ENCODE measurements at regions not wholly inside any gene's neighbourhood (a gene's known extent, or its start where the extent isn't known, plus 50 kb on each side); places are given as distances from the start of the nearest gene placed in this dataset.
A peak's percentile ranks its signal among the peaks of the same experiment; 100 is the strongest.
"Not testable (repeated sequence)": the region's sequence is repeated elsewhere in the genome, so short reads cannot be mapped to it uniquely, and the experiment has no call there.

- no peak for DNase-seq (ENCODE audit: extremely low read depth in 1 of 2, low read depth in 1 of 2)
These were observed 54.7 kb upstream of the PGM2 start for GRCh38 chr4:37771771-37772170.

- no peak for DNase-seq (ENCODE audit: extremely low read depth in 1 of 2, low read depth in 1 of 2)
These were observed 56.5 kb upstream of the PGM2 start for GRCh38 chr4:37770016-37770415.

- no peak for DNase-seq (ENCODE audit: extremely low read depth in 1 of 2, low read depth in 1 of 2)
These were observed 57.0 kb upstream of the PGM2 start for GRCh38 chr4:37769391-37769989.

GRCh38 chr4:37767546-37767945, 58.9 kb upstream of the PGM2 start:
- DNase-seq (ENCODE audit: extremely low read depth in 1 of 2, low read depth in 1 of 2): no peak

- DNase-seq (ENCODE audit: extremely low read depth in 1 of 2, low read depth in 1 of 2): no peak
These were observed 59.5 kb upstream of the PGM2 start for GRCh38 chr4:37767019-37767418.

GRCh38 chr4:37765741-37766140, 60.7 kb upstream of the PGM2 start:
- no peak for DNase-seq (ENCODE audit: extremely low read depth in 1 of 2, low read depth in 1 of 2)

DNA sequence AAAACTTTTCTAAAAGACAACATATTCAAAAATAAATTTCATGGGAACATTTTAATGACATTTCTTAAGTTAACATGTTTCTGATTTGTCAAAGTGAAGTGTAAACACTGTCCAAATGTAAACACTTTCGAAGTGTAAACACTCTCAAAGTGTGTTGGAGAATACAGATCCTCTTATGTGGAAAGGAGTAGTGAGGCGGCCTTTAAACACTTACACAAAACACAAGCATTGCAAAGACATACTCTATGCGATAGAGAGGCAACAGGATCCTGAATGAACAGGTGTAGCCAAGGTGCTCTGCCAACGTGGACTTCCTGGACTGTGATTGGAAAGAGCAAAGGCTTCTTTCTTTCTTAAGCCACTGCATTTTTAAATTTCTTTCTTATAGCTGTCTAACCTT, 62.7 kb upstream of the PGM2 start:
- DNase-seq (ENCODE audit: extremely low read depth in 1 of 2, low read depth in 1 of 2): no peak

DNA sequence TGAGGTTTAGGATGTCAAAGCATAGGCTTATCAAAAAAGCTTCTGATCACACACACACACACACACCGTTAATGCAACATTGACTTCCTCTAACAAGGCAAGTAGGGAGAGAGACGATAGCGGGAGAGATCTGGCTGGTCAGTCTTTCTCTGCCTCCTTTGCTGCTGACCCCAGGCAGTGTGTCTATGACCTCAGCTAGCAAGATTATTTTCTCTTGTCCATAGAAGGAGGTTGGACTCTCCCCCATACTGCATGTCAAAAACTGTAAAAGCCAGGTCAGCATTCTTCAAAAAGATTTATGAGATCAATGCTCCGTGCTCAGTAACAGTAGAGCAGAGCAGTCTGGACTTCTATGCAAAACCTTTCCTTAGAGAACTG, 63.5 kb upstream of the PGM2 start:
- no peak for DNase-seq (ENCODE audit: extremely low read depth in 1 of 2, low read depth in 1 of 2)

GRCh38 chr4:37762294-37762990, 64.0 kb upstream of the PGM2 start:
- peak in 1 of 2 donors; percentile 3 for DNase-seq (ENCODE audit: extremely low read depth in 1 of 2, low read depth in 1 of 2)

- no peak for DNase-seq (ENCODE audit: extremely low read depth in 1 of 2, low read depth in 1 of 2)
These were observed 65.6 kb upstream of the PGM2 start for GRCh38 chr4:37760840-37761239.

- no peak for DNase-seq (ENCODE audit: extremely low read depth in 1 of 2, low read depth in 1 of 2)
These were observed 66.7 kb upstream of the PGM2 start for GRCh38 chr4:37759833-37760232.

GRCh38 chr4:37758226-37758625, 68.3 kb upstream of the PGM2 start:
- DNase-seq (ENCODE audit: extremely low read depth in 1 of 2, low read depth in 1 of 2): no peak

DNA sequence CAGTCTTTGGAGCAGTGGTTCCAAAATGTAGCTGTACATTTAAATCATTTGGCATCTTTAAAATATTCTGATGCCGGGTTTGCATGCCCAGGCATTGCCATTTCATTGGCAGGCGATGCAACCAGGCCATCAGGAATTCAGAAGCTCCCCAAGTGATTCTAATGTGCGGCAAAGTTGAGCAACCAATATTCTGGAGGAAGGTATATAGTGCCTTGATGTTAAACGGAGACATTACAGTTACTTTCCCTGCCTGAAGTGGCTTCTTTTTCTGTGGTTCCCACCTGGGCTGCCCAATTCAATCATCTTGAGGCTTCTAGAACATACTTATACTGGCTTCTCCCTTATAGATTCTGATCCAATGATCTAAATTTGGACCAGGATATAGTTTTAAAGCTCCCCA, 68.7 kb upstream of the PGM2 start:
- DNase-seq (ENCODE audit: extremely low read depth in 1 of 2, low read depth in 1 of 2): no peak

DNA sequence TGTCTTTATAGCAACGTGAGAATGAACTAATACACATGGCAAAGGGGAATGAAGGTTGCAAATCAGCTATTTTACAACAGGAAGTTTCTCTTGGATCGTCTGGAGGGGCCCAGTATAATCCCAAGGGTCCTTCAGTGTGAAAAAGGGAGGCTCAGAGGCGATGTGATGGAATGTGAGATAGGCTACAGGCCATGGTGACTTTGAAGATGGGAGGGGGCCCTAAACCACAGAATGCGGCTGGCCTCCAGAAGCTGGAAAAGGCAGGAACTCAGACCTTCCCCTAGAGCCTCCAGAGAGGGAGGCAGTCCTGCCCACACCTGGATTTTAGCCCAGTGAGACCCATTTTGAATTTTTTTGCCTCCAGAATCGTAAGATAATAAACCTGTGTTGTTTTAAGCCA, 69.4 kb upstream of the PGM2 start:
- DNase-seq (ENCODE audit: extremely low read depth in 1 of 2, low read depth in 1 of 2): no peak

GRCh38 chr4:37754410-37755185, 68.4 kb upstream of the RELL1 start:
- DNase-seq (ENCODE audit: extremely low read depth in 1 of 2, low read depth in 1 of 2): no peak

- DNase-seq (ENCODE audit: extremely low read depth in 1 of 2, low read depth in 1 of 2): no peak
These were observed 63.3 kb upstream of the RELL1 start for GRCh38 chr4:37749398-37749988.

GRCh38 chr4:37748485-37748884, 62.3 kb upstream of the RELL1 start:
- no peak for DNase-seq (ENCODE audit: extremely low read depth in 1 of 2, low read depth in 1 of 2)

DNA sequence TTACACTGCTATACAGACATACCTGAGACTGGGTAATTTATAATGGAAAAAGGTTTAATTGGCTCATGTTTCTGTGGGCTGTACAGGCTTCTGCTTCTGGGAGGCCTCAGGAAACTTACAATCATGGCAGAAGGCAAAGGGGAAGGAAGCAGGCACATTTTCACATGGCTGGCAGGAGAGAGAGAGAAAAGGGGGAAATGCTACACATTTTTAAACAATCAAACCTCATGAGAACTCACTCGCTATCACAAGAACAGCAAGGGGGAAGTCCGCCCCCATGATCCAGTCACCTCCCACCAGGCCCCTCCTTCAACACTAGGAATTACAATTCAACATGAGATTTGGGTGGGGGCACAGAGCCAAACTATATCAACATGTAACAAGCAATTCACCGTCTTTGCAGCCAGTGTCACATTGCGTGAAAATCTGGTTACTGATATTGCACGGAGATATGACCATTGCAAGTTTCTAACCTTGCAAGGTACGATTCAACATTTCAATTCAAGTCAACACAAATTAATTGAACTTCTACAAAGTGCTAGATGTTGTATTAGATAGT, 61.7 kb upstream of the RELL1 start:
- no peak for DNase-seq (ENCODE audit: extremely low read depth in 1 of 2, low read depth in 1 of 2)

GRCh38 chr4:37746852-37747251, 60.7 kb upstream of the RELL1 start:
- not testable (repeated sequence) for DNase-seq (ENCODE audit: extremely low read depth in 1 of 2, low read depth in 1 of 2)

DNA sequence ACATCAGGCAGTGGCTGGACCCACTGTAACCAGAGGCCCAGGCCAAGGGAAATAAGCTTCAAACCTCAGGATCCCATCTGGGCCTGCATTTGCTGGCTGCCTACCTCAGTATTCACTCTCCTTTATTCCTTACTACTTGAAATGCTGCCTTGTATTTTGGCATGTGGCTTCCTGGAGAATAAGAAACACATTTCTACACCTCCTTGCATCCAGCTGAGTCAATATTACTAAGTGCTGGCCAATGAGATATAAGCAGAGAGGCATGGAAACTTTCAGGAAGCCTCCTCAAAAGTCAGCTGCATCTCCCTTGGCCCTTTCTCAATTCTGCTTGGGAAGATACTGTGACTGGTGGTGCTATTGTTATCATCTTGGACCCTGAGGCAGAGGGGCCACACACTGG, 59.8 kb upstream of the RELL1 start:
- no peak for DNase-seq (ENCODE audit: extremely low read depth in 1 of 2, low read depth in 1 of 2)

GRCh38 chr4:37742149-37742548, 56.0 kb upstream of the RELL1 start:
- DNase-seq (ENCODE audit: extremely low read depth in 1 of 2, low read depth in 1 of 2): no peak

Measured in stimulated activated CD8-positive, alpha-beta memory T cell treated with anti-CD3 and anti-CD28 coated beads, Interleukin-7, amount 100 ng/mL, for 48 hours (primary cell).